ENCODE measurements at regions not wholly inside any gene's neighbourhood (a gene's known extent, or its start where the extent isn't known, plus 50 kb on each side); places are given as distances from the start of the nearest gene placed in this dataset.
"Not testable (repeated sequence)": the region's sequence is repeated elsewhere in the genome, so short reads cannot be mapped to it uniquely, and the experiment has no call there.

DNA sequence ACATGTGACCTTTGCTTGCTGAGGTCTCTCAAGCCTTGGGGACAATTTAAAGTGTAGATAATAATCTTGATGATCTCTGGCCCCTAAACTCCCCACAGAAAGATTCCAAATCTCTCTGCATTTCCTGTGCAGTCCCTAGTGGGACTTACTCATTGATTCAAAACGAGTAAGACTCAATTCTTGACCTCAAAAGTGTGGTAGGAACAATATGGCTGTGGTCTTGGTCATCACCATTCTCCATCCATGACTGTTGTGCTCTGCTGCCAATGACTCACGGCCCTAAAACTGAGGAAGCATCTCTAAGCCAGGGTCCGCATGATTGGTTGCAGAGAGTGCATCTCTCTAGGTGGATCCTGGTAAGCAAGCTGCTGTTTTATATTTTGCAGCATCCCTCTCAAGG lies 268.0 kb downstream of the PTGER3 start:
- Histone ChIP-seq H3K9me3 (no peaks in the 10 kb centered on the region), H3K4me1 (no peaks in the 10 kb centered on the region), H3K27me3 (no peaks in the 10 kb centered on the region), H3K4me3 (ENCODE audit: low read depth, low read length) (no peak overlapping the region), H3K36me3 (no peaks in the 10 kb centered on the region)
- TF ChIP-seq CTCF (IDR thresholded peaks at IDR 0.05; ENCODE audit: low read depth, low read length) = no peak
- DNase-seq = no peak

DNA sequence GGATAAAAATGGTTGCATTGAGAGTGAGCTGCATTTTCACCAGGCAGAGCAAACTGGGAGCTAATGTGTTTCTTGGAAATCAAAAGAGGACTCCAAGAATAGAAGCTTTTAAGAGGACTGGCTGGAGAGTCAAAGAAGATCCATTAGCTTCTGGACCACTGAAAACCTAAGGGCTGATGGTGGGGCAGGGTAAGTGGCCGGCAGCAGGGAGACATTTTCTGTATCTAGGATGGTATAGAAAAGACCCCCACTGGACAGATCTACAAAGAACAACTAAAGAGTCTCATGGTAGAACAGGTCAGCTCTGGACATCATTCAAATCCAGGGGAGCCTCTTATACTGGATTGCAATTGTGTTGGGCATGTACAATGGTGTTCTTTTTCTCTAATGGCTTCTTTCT lies 262.3 kb downstream of the PTGER3 start:
- Histone ChIP-seq H3K9me3 (no peaks in the 10 kb centered on the region), H3K27me3 (no peaks in the 10 kb centered on the region), H3K4me3 (ENCODE audit: low read depth, low read length) (no peak overlapping the region), H3K36me3 (no peaks in the 10 kb centered on the region), H3K4me1 (no peaks in the 10 kb centered on the region)
- TF ChIP-seq CTCF (IDR thresholded peaks at IDR 0.05; ENCODE audit: low read depth, low read length) = no peak
- DNase-seq = no peak

DNA sequence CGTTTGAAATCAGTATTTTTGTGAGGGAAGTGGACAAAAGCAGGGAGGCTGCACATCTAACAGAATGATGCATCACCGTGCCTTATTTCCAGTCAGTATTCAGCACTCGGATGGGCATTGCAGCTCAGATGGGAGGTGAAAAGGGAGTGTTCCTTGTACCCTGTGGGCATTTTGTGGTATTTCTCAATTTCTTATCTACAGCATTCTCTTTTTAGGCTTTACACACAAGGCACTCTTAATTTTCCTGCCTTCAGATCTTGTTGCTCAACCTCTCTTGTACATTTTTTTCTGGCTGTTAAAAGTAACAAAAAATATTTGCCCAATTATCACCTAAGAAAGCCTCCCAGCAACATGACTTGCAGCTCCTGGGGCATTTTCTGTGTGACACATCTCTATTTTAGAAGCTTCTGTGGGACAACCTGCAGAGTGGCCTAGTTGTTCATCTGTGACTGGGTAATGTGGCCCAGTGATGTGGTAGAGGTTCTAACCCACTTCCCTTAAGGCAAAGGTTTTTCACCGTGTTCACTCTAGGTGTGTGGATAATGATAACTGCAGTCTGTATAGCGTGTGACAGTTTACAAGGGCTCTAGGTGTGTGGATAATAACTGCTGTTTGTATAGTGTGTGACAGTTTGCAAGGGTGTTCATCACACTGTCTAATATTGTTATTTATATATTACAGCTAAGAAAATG lies 257.2 kb downstream of the PTGER3 start:
- Histone ChIP-seq H3K36me3 (no peaks in the 10 kb centered on the region), H3K27me3 (no peaks in the 10 kb centered on the region), H3K4me3 (ENCODE audit: low read depth, low read length) (no peak overlapping the region), H3K4me1 (no peaks in the 10 kb centered on the region), H3K9me3 (no peaks in the 10 kb centered on the region)
- DNase-seq = no peak
- TF ChIP-seq CTCF (IDR thresholded peaks at IDR 0.05; ENCODE audit: low read depth, low read length) = no peak

DNA sequence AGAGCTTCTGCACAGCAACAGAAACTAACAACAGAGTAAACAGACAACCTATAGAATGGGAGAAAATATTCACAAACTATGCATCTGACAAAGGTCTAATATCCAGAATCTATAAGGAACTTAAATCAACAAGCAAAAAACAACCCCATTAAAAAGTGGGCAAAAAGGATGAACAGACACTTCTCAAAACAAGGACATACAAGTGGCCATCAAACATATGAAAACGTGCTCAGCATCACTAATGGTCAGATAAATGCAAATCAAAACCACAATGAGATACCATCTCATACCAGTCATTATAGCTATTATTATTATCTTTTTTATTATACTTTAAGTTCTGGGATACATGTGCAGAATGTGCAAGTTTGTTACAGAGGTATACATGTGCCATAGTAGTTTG lies 252.6 kb downstream of the PTGER3 start:
- not testable (repeated sequence) for H3K4me1 ChIP-seq; DNase-seq; H3K27me3 ChIP-seq; H3K9me3 ChIP-seq; H3K36me3 ChIP-seq; H3K4me3 ChIP-seq (ENCODE audit: low read depth, low read length)

DNA sequence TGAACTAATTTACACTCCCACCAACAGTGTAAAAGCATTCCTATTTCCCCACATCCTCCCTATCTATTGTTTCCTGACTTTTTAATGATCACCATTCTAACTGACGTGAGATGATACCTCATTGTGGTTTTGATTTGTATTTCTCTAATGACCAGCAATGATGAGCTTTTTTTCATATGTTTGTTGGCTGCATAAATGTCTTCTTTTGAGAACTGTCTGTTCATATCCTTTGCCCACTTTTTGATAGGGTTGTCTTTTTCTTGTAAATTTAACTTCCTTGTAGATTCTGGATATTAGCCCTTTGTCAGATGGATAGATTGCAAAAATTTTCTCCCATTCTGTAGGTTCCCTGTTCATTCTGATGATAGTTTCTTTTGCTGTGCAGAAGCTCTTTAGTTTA lies 251.3 kb downstream of the PTGER3 start:
- not testable (repeated sequence) for H3K36me3 ChIP-seq; H3K9me3 ChIP-seq; H3K27me3 ChIP-seq; H3K4me3 ChIP-seq (ENCODE audit: low read depth, low read length); DNase-seq; H3K4me1 ChIP-seq

DNA sequence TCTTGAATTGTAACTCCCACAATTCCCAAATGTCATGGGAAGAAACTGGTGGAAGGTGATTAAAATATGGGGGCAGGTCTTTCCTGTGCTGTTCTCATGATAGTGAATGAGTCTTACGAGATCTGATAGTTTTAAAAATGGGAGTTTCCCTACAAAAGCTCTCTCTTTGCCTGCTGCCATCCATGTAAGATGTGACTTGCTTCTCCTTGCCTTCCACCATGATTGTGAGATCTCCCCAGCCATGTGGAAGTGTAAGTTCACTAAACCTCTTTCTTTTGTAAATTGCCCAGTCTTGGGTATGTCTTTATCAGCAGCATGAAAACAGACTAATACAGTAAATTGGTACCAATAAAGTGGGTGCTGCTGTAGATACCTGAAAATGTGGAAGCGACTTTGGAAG lies 245.0 kb downstream of the PTGER3 start:
- not testable (repeated sequence) for H3K4me3 ChIP-seq (ENCODE audit: low read depth, low read length); DNase-seq; H3K4me1 ChIP-seq; H3K36me3 ChIP-seq; H3K9me3 ChIP-seq; H3K27me3 ChIP-seq

- no peak for DNase-seq
- H3K9me3 ChIP-seq = no peaks in the 10 kb centered on the region
- no peaks in the 10 kb centered on the region for H3K27me3 ChIP-seq
- H3K36me3 ChIP-seq = no peaks in the 10 kb centered on the region
- H3K4me1 ChIP-seq = no peaks in the 10 kb centered on the region
- no peak for TF ChIP-seq CTCF (IDR thresholded peaks at IDR 0.05; ENCODE audit: low read depth, low read length)
- H3K4me3 ChIP-seq (ENCODE audit: low read depth, low read length) = no peak overlapping the region
Observed at GRCh38 chr1:70805641-70806040, 242.0 kb downstream of the PTGER3 start.

DNA sequence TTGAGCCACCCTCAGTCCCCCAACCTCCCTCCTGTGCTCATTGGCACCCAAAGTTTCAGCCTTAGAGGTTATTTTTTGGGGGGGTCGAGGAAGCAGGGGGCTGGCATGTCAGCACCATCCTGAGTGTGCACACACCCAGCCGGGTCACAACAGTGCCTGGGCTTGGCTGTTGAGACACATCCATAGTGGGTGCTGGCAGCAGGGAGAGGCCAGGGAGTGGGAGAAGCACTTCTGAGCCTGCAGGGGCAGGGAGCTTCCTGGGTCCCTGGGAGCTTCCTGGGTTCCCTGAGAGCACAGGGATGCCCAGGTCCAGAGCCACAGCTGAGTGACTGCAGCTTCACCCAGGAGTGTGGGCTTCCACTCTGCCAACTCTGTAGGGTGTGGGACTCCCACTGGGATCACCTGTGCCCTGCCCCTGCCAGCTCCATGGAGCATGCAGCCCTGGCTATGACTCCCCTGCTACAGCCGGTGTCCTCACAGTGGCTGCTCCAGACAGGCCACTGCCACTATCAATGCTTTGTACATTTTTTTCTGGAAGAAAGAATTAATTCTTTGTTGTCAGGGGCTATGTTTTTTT lies 240.4 kb downstream of the PTGER3 start:
- no peak for TF ChIP-seq CTCF (IDR thresholded peaks at IDR 0.05; ENCODE audit: low read depth, low read length)
- DNase-seq = no peak
- no peaks in the 10 kb centered on the region for H3K36me3 ChIP-seq
- H3K9me3 ChIP-seq = no peaks in the 10 kb centered on the region
- no peaks in the 10 kb centered on the region for H3K4me1 ChIP-seq
- no peaks in the 10 kb centered on the region for H3K27me3 ChIP-seq
- no peak overlapping the region for H3K4me3 ChIP-seq (ENCODE audit: low read depth, low read length)

Data from BE2C (cell line).